ENCODE measurements at regions not wholly inside any gene's neighbourhood (a gene's known extent, or its start where the extent isn't known, plus 50 kb on each side); places are given as distances from the start of the nearest gene placed in this dataset.

GRCh38 chr3:181264486-181264885 is 274.9 kb upstream of the DNAJC19 start:
- no peaks in the 10 kb centered on the region for H3K79me2 ChIP-seq (ENCODE audit: control insufficient read depth in 1 of 2, insufficient read depth in 2 of 2, low read length in 2 of 2)
- no peak overlapping the region for H4K8ac ChIP-seq (ENCODE audit: extremely low read depth, insufficient read depth, low read length)
- H2BK15ac ChIP-seq (ENCODE audit: low read length) = no peak overlapping the region
- DNase-seq (ENCODE audit: low read depth in 1 of 2, low spot score in 2 of 2) = no peak
- H3K27me3 ChIP-seq (replicated peaks in 1 of 4; ENCODE audit: control insufficient read depth in 3 of 4, extremely low read depth in 1 of 4, insufficient read depth in 3 of 4, low read length in 3 of 4) = no peaks in the 10 kb centered on the region
- no peak overlapping the region for H3K27ac ChIP-seq (ENCODE audit: low read depth, low read length)
- FAIRE-seq = no peak
- H4K20me1 ChIP-seq (replicated peaks in 1 of 2; ENCODE audit: control insufficient read depth in 1 of 2, insufficient read depth in 2 of 2, low read length in 2 of 2) = no peaks in the 10 kb centered on the region
- no peak overlapping the region for H4K5ac ChIP-seq (ENCODE audit: insufficient read length, low read depth, low read length)
- no peak overlapping the region for H3K4me2 ChIP-seq (ENCODE audit: insufficient read depth in 1 of 2, low read depth in 2 of 2, low read length in 2 of 2)
- H3K56ac ChIP-seq (replicated peaks; ENCODE audit: insufficient read length, low read depth, low read length) = no peak overlapping the region
- H2BK20ac ChIP-seq (ENCODE audit: low read length) = no peak overlapping the region
- no peak overlapping the region for H2BK12ac ChIP-seq (ENCODE audit: low read depth, low read length)
- H3K36me3 ChIP-seq (ENCODE audit: control insufficient read depth in 2 of 4, insufficient read depth in 4 of 4, low read length in 3 of 4) = no peaks in the 10 kb centered on the region
- ChIA-PET CTCF (ENCODE audit: partially characterized antibody) (no interaction called here), POLR2A (ENCODE audit: partially characterized antibody) (no interaction called here)
- no peak overlapping the region for H3K4me3 ChIP-seq (ENCODE audit: extremely low read depth in 1 of 4, insufficient read depth in 2 of 4, low read depth in 3 of 4, low read length in 4 of 4)
- no peak overlapping the region for H2AK5ac ChIP-seq (ENCODE audit: low read depth, low read length)
- no peak overlapping the region for H3K14ac ChIP-seq (ENCODE audit: insufficient read length)
- H3K23me2 ChIP-seq (ENCODE audit: low read depth, low read length) = no peaks in the 10 kb centered on the region; the same call in 1 of the 2 replicates
- H2BK120ac ChIP-seq (replicated peaks; ENCODE audit: low read depth, low read length) = no peak overlapping the region
- H3K9me3 ChIP-seq (ENCODE audit: insufficient read depth in 2 of 2, low read depth in 1 of 2, low read length in 1 of 2) = no peaks in the 10 kb centered on the region
- H2AFZ ChIP-seq (ENCODE audit: low read length) = no peak overlapping the region
- no peak overlapping the region for H2BK5ac ChIP-seq (ENCODE audit: low read depth, low read length)
- H3K79me1 ChIP-seq (ENCODE audit: low read depth, low read length) = no peaks in the 10 kb centered on the region
- no peak overlapping the region for H3K4ac ChIP-seq (replicated peaks; ENCODE audit: insufficient read length, low read depth, low read length)
- no peak overlapping the region for H3K9ac ChIP-seq (replicated peaks in 1 of 4; ENCODE audit: extremely low read depth in 1 of 4, low read depth in 3 of 4, low read length in 3 of 4)
- no peaks in the 10 kb centered on the region for H3K4me1 ChIP-seq (replicated peaks in 1 of 4; ENCODE audit: control insufficient read depth in 3 of 4, insufficient read depth in 4 of 4, low read length in 3 of 4)
- 91% methylated on average over 2 of the region's 2 CpGs; no CpG with 5 or more reads in 1 of the 2 experiments for WGBS, 2 experiments (ENCODE audit: extremely low coverage in 1 of 2, insufficient coverage in 1 of 2, insufficient read length in 1 of 2, insufficient replicate concordance in 2 of 2, low coverage in 1 of 2, low lambda C conversion rate in 2 of 2, missing lambda C conversion rate in 1 of 2)
- H3K18ac ChIP-seq (ENCODE audit: extremely low read depth, low read length) = no peak overlapping the region
- no peak overlapping the region for H4K91ac ChIP-seq (replicated peaks; ENCODE audit: insufficient read length, low read length)
- no peak overlapping the region for H3K23ac ChIP-seq (ENCODE audit: insufficient read length)
- no peak for TF ChIP-seq CBX8 (IDR thresholded peaks at IDR 0.05; ENCODE audit: borderline replicate concordance, low read depth, low read length)
- no peak for TF ChIP-seq RNF2 (IDR thresholded peaks at IDR 0.05; ENCODE audit: borderline replicate concordance, low read depth, low read length, missing control alignments, poor library complexity, severe bottlenecking)
- no peak for TF ChIP-seq CHD1 (IDR thresholded peaks at IDR 0.05; ENCODE audit: low read depth, low read length)
- no peak for TF ChIP-seq ATF3 (IDR thresholded peaks at IDR 0.05; ENCODE audit: insufficient read depth, low read depth, low read length)
- TF ChIP-seq NRF1 (IDR thresholded peaks at IDR 0.05; ENCODE audit: low read depth, low read length) = no peak
- no peak for TF ChIP-seq EGR1 (IDR thresholded peaks at IDR 0.05; ENCODE audit: borderline replicate concordance, low read depth, low read length)
- no peak for TF ChIP-seq ATF2 (IDR thresholded peaks at IDR 0.05; ENCODE audit: low read length)
- TF ChIP-seq HDAC2 (IDR thresholded peaks at IDR 0.05; ENCODE audit: borderline replicate concordance in 1 of 2, low read depth in 2 of 2, low read length in 2 of 2) = no peak
- no peak for TF ChIP-seq USF2 (IDR thresholded peaks at IDR 0.05; ENCODE audit: low read length)
- no peak for TF ChIP-seq MAFK (IDR thresholded peaks at IDR 0.05; ENCODE audit: low read depth, low read length)
- no peak for TF ChIP-seq SUZ12 (IDR thresholded peaks at IDR 0.05; ENCODE audit: low read length)
